Ascending aorta (tissue), 2 donors: ENCODE measurements at regions not wholly inside any gene's neighbourhood (a gene's known extent, or its start where the extent isn't known, plus 50 kb on each side); places are given as distances from the start of the nearest gene placed in this dataset.

ENCODE experiments used
- DNase-seq, 2 donors: peaks; one replicate each; pipeline ENCODE4 v3.0.0-alpha.2; 2019; ENCODE audit warnings: low spot score in 2 of 2
- H3K27ac ChIP-seq, 2 donors: fragments of 200-600 bp; sonication (generic); one replicate each; pipeline ENCODE4 v1.5.1; 2016 to 2017; ENCODE audit warnings: mild to moderate bottlenecking in 1 of 2
- H3K27me3 ChIP-seq: fragments of 200-600 bp; sonication (generic); one replicate; pipeline ENCODE4 v1.5.1; 2017
- H3K36me3 ChIP-seq, 2 donors: fragments of 200-600 bp; sonication (generic); one replicate each; pipeline ENCODE4 v1.5.1; 2016
- H3K4me1 ChIP-seq, 2 donors: fragments of 200-600 bp; sonication (generic); one replicate each; pipeline ENCODE4 v1.5.1; 2016 to 2017; ENCODE audit warnings: mild to moderate bottlenecking in 1 of 2
- H3K4me3 ChIP-seq, 2 donors: fragments of 200-600 bp; sonication (generic); one replicate each; pipeline ENCODE4 v1.5.1; 2016 to 2017; ENCODE audit warnings: mild to moderate bottlenecking in 1 of 2
- H3K9me3 ChIP-seq, 2 donors: fragments of 200-600 bp; sonication (generic); one replicate each; pipeline ENCODE4 v1.5.1; 2016
- CTCF ChIP-seq, 3 experiments: fragments of 200-600 bp in 2 of 3; fragments of 450-650 bp in 1 of 3; sonication (generic) in 2 of 3; IDR thresholded peaks; one replicate each; pipeline ENCODE4 v1.5.1; 2016 to 2019; ENCODE audit warnings: antibody characterized with exemption in 3 of 3, mild to moderate bottlenecking in 1 of 3, moderate library complexity in 1 of 3
- intact Hi-C: fragments of 100-400 bp; cut with DNase I; formaldehyde crosslinking; loops from one replicate; pipeline ENCODE4 v1.15.1; 2023

- no peaks in the 10 kb centered on the region for H3K4me1 ChIP-seq
- no peak overlapping the region for H3K27ac ChIP-seq
- no peak for TF ChIP-seq CTCF (IDR thresholded peaks at IDR 0.05)
- intact Hi-C loops: no loop called here
- no peaks in the 10 kb centered on the region for H3K36me3 ChIP-seq
- H3K4me3 ChIP-seq: no peak overlapping the region
- no peak for DNase-seq
- no peaks in the 10 kb centered on the region for H3K27me3 ChIP-seq
- H3K9me3 ChIP-seq: no peaks in the 10 kb centered on the region
Measured at GRCh38 chr10:129233351-129234148, 233.5 kb upstream of the MGMT start.

GRCh38 chr10:129236274-129236691 lies 230.8 kb upstream of the MGMT start:
- Histone ChIP-seq H3K9me3 (no peaks in the 10 kb centered on the region), H3K27me3 (no peaks in the 10 kb centered on the region), H3K36me3 (no peaks in the 10 kb centered on the region), H3K4me1 (no peaks in the 10 kb centered on the region), H3K27ac (no peak overlapping the region), H3K4me3 (no peak overlapping the region)
- intact Hi-C loops: no loop called here
- TF ChIP-seq CTCF (IDR thresholded peaks at IDR 0.05): no peak
- DNase-seq: no peak

GRCh38 chr10:129241461-129241860 lies 225.6 kb upstream of the MGMT start:
- no peak for DNase-seq
- intact Hi-C loops: no loop called here
- TF ChIP-seq CTCF (IDR thresholded peaks at IDR 0.05): no peak

GRCh38 chr10:129244298-129244697 lies 222.7 kb upstream of the MGMT start:
- Histone ChIP-seq H3K27ac (no peak overlapping the region), H3K9me3 (no peaks in the 10 kb centered on the region), H3K4me3 (no peak overlapping the region), H3K4me1 (no peaks in the 10 kb centered on the region), H3K36me3 (no peaks in the 10 kb centered on the region), H3K27me3 (no peaks in the 10 kb centered on the region)
- no peak for DNase-seq
- no peak for TF ChIP-seq CTCF (IDR thresholded peaks at IDR 0.05)
- intact Hi-C loops: no loop called here

More at GRCh38 chr10:129241461-129241860, 225.6 kb upstream of the MGMT start:
- Histone ChIP-seq H3K4me3 (no peak overlapping the region), H3K9me3 (no peaks in the 10 kb centered on the region), H3K27ac (no peak overlapping the region), H3K27me3 (no peaks in the 10 kb centered on the region), H3K4me1 (no peaks in the 10 kb centered on the region), H3K36me3 (no peaks in the 10 kb centered on the region)

GRCh38 chr10:129244757-129245156 lies 222.3 kb upstream of the MGMT start:
- intact Hi-C loops: no loop called here
- Histone ChIP-seq H3K27me3 (no peaks in the 10 kb centered on the region), H3K4me3 (no peak overlapping the region), H3K27ac (no peak overlapping the region), H3K36me3 (no peaks in the 10 kb centered on the region), H3K4me1 (no peaks in the 10 kb centered on the region), H3K9me3 (no peaks in the 10 kb centered on the region)
- DNase-seq: no peak
- TF ChIP-seq CTCF (IDR thresholded peaks at IDR 0.05): no peak
